Right atrium auricular region (tissue), 2 donors: ENCODE measurements at regions not wholly inside any gene's neighbourhood (a gene's known extent, or its start where the extent isn't known, plus 50 kb on each side); places are given as distances from the start of the nearest gene placed in this dataset.
"Not testable (repeated sequence)": the region's sequence is repeated elsewhere in the genome, so short reads cannot be mapped to it uniquely, and the experiment has no call there.

Experiments
- DNase-seq: peaks from one replicate; pipeline ENCODE4 v3.0.0-alpha.2; 2019; ENCODE audit warnings: low spot score
- H3K27ac ChIP-seq, 2 donors: fragments of 200-600 bp; sonication (generic); 1 replicate in 1 of 2; 2 replicates in 1 of 2; pipeline ENCODE4 v1.5.1; 2016 to 2019
- H3K27me3 ChIP-seq, 2 donors: fragments of 200-600 bp; sonication (generic); one replicate each; pipeline versions ENCODE4 v1.5.1 to v1.6.0; 2017 to 2019
- H3K36me3 ChIP-seq: fragments of 200-600 bp; sonication (generic); one replicate; pipeline ENCODE4 v1.5.1; 2016
- H3K4me1 ChIP-seq, 2 donors: fragments of 200-600 bp; sonication (generic); one replicate each; pipeline versions ENCODE4 v1.5.1 to v1.6.0; 2017 to 2019
- H3K4me3 ChIP-seq, 2 donors: fragments of 200-600 bp; sonication (generic); 1 replicate in 1 of 2; 2 replicates in 1 of 2; pipeline ENCODE4 v1.5.1; 2017 to 2019; ENCODE audit warnings: mild to moderate bottlenecking in 1 of 2, moderate library complexity in 1 of 2
- H3K9me3 ChIP-seq, 2 donors: fragments of 200-600 bp; sonication (generic); one replicate each; pipeline ENCODE4 v1.5.1; 2019
- CTCF ChIP-seq, 2 donors: fragments of 200-600 bp; sonication (generic); IDR thresholded peaks; one replicate each; pipeline ENCODE4 v1.5.1; 2019; ENCODE audit warnings: antibody characterized with exemption in 2 of 2

GRCh38 chr2:131753640-131754561 lies 226.2 kb downstream of the CCDC74A start:
- H3K27ac ChIP-seq, result no peak overlapping the region
- no peaks in the 10 kb centered on the region for H3K36me3 ChIP-seq
- H3K27me3 ChIP-seq, result no peaks in the 10 kb centered on the region
- no peaks in the 10 kb centered on the region for H3K9me3 ChIP-seq
- TF ChIP-seq CTCF (IDR thresholded peaks at IDR 0.05), result no peak
- DNase-seq, result no peak
- H3K4me1 ChIP-seq, result no peaks in the 10 kb centered on the region
- no peak overlapping the region for H3K4me3 ChIP-seq

GRCh38 chr2:131754929-131755720 lies 227.4 kb downstream of the CCDC74A start:
- H3K27ac ChIP-seq, result no peak overlapping the region
- no peaks in the 10 kb centered on the region for H3K27me3 ChIP-seq
- no peak for DNase-seq
- no peak for TF ChIP-seq CTCF (IDR thresholded peaks at IDR 0.05)
- H3K4me3 ChIP-seq, result no peak overlapping the region
- no peaks in the 10 kb centered on the region for H3K4me1 ChIP-seq
- H3K9me3 ChIP-seq, result no peaks in the 10 kb centered on the region
- H3K36me3 ChIP-seq, result no peaks in the 10 kb centered on the region

- no peak overlapping the region for H3K4me3 ChIP-seq
- H3K4me1 ChIP-seq, result no peaks in the 10 kb centered on the region
- no peaks in the 10 kb centered on the region for H3K36me3 ChIP-seq
- H3K27me3 ChIP-seq, result no peaks in the 10 kb centered on the region
- TF ChIP-seq CTCF (IDR thresholded peaks at IDR 0.05), result no peak
- no peak overlapping the region for H3K27ac ChIP-seq
- no peaks in the 10 kb centered on the region for H3K9me3 ChIP-seq
- DNase-seq, result no peak
Observed at GRCh38 chr2:131756141-131756907, 228.6 kb downstream of the CCDC74A start.

- not testable (repeated sequence) for H3K36me3 ChIP-seq, H3K27ac ChIP-seq, H3K4me3 ChIP-seq, H3K27me3 ChIP-seq, H3K9me3 ChIP-seq, DNase-seq, H3K4me1 ChIP-seq
Observed at GRCh38 chr2:131758941-131759340, 231.3 kb downstream of the CCDC74A start.

- not testable (repeated sequence) for H3K27ac ChIP-seq, H3K27me3 ChIP-seq, H3K36me3 ChIP-seq, H3K4me3 ChIP-seq, H3K4me1 ChIP-seq, H3K9me3 ChIP-seq, DNase-seq
Observed at GRCh38 chr2:131774955-131775555, 247.4 kb downstream of the CCDC74A start.

- not testable (repeated sequence) for H3K36me3 ChIP-seq, H3K4me3 ChIP-seq, H3K27me3 ChIP-seq, H3K4me1 ChIP-seq, H3K27ac ChIP-seq, H3K9me3 ChIP-seq, DNase-seq
Observed at GRCh38 chr2:131775903-131776506, 248.3 kb downstream of the CCDC74A start.

- not testable (repeated sequence) for H3K4me1 ChIP-seq, H3K27me3 ChIP-seq, DNase-seq, H3K9me3 ChIP-seq, H3K27ac ChIP-seq, H3K36me3 ChIP-seq, H3K4me3 ChIP-seq
Observed at GRCh38 chr2:131780446-131780845, 252.8 kb downstream of the CCDC74A start.
